Esophagus squamous epithelium (tissue), 4 donors: ENCODE measurements at regions not wholly inside any gene's neighbourhood (a gene's known extent, or its start where the extent isn't known, plus 50 kb on each side); places are given as distances from the start of the nearest gene placed in this dataset.

Experiments
- POLR2A ChIP-seq, 4 donors: fragments of 450-650 bp; IDR thresholded peaks; one replicate each; pipeline ENCODE4 v1.6.1; 2017; ENCODE audit warnings: antibody characterized with exemption in 4 of 4, mild to moderate bottlenecking in 4 of 4, moderate library complexity in 3 of 4
- TF ChIP-seq, protein P1 (sequence below), 6 experiments: fragments of 450-650 bp in 4 of 6; fragments of 200-600 bp in 2 of 6; sonication (generic) in 2 of 6; IDR thresholded peaks; one replicate each; pipeline ENCODE4 v1.5.1; 2016 to 2019; ENCODE audit warnings: antibody characterized with exemption in 6 of 6, mild to moderate bottlenecking in 4 of 6, moderate library complexity in 4 of 6

DNA sequence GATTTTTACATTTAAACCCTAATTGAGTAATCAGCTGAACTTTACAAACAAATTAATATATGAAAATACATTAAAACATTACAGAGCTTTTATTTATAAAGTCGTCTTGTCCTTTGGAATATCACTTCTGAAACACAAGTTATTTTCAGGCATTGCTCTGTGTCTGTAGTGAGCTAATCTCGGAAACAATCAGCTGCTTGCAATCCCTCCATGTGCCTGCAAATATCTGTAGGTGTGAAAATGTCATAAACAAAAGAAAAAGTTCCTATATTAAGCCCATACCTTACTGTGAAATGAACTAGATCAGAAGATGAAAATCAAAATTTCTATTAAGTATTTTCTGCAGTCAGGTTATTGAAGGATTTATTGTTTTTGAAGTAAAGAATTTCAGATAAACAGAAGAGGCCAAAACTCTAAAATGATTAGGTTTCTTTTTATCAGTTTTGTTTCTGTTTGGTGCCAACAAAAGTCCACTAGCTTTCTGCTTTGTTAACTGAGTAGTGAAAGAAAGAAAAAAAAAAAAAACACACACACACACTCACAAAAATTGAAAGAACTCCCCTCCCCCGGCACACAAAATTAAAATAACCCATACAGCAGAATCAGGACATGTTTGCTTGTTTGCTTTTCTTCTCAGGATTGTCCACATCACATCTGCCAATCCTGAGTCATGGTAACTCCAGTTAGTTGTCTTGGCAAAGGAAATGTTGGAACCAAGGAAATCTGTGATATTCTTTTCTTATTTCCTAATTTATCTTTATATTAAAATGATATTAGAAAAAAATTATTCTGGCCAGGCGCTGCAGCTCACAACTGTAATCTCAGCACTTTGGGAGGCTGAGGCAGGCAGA is 627.0 kb upstream of the SLC39A10 start:
- TF ChIP-seq POLR2A (IDR thresholded peaks at IDR 0.05): no peak
- TF ChIP-seq, protein P1, sequence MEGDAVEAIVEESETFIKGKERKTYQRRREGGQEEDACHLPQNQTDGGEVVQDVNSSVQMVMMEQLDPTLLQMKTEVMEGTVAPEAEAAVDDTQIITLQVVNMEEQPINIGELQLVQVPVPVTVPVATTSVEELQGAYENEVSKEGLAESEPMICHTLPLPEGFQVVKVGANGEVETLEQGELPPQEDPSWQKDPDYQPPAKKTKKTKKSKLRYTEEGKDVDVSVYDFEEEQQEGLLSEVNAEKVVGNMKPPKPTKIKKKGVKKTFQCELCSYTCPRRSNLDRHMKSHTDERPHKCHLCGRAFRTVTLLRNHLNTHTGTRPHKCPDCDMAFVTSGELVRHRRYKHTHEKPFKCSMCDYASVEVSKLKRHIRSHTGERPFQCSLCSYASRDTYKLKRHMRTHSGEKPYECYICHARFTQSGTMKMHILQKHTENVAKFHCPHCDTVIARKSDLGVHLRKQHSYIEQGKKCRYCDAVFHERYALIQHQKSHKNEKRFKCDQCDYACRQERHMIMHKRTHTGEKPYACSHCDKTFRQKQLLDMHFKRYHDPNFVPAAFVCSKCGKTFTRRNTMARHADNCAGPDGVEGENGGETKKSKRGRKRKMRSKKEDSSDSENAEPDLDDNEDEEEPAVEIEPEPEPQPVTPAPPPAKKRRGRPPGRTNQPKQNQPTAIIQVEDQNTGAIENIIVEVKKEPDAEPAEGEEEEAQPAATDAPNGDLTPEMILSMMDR (IDR thresholded peaks at IDR 0.05): no peak
